Activated CD8-positive, alpha-beta memory T cell treated with anti-CD3 and anti-CD28 coated beads, Interleukin-2, amount 50 U/mL, for 48 hours (primary cell): ENCODE measurements at regions not wholly inside any gene's neighbourhood (a gene's known extent, or its start where the extent isn't known, plus 50 kb on each side); places are given as distances from the start of the nearest gene placed in this dataset.
"Not testable (repeated sequence)": the region's sequence is repeated elsewhere in the genome, so short reads cannot be mapped to it uniquely, and the experiment has no call there.

Source experiments
- DNase-seq: peaks from one replicate; pipeline ENCODE4 v3.0.0-alpha.2; 2020

DNA sequence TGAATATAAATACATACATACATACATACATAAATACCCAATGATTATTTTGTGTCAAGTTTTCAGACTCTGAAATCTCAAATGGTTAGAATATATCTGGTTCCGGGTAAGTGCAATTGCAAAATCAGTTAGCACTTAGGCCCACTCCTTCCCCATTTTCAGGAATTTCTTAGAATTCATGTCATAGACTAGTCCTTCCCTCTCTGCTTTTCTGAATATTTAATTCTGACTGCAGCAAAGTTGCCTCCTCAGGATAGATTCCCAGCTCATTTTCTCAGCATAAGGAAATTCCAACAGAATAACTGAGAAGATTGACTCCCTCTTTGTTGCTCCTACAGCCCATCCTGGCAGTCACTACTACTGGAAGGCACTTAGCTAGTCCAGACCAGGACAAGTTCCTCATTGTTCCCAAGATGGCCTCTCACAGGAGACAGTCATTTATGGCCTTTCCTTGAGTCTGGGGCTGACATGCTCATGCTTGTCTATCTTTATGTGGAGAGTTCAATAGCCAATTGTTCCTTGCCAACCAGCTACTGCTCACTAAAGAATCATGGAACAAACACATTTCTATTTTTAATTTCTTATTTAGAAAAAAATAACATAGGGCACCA is 142.9 kb upstream of the ITGB1 start:
- no peak for DNase-seq

DNA sequence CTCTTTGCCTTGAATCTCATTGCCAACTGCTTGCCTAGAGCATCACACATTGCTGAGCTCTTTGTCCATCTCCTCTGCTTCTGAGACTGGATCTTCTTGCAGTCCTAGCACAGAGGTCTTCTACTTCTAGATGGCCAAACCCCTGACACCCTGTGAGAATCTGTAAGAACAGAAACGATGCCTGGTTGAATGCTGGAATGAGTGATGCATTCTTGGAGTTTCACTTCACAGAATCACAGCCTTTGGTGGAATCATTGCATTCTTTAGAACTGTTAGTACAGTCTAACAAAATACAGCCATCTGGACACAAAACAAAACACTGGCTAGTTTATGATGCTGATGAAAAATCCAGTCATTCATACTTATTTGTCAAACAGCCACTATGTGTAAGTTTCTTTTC is 141.7 kb upstream of the ITGB1 start:
- no peak for DNase-seq

DNA sequence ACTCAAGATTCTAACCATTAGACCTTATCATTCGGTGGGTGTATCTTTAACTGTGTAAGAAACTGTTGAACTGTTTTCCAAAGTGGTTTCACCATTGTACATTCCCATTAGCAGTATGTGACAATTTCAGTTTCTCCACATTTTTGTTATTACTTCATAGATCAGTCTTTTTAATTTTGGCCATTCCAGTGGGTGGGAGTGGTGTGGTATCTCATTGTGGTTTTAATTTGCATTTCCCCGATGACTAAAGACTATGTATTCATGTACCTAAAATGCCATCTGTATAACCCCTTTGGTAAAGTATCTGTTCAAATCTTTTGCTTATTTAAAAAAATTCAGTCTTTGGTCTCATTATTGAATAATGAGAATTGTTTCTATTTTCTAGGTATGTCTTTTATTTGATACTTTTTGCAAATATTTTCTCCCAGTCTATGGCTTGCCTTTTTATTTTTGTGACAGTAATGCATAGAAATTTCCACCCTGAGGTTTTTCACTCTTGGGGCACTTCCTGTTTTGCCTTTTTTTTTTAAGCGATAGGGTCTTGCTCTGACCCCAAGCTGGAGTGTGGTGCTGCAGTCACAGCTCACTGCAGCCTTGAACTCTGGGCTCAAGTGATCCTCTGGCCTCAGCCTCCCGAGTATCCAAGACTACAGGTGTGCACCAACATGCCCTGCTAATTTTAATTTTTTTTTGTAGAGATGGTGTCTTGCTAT is 141.1 kb upstream of the ITGB1 start:
- DNase-seq, result no peak

DNA sequence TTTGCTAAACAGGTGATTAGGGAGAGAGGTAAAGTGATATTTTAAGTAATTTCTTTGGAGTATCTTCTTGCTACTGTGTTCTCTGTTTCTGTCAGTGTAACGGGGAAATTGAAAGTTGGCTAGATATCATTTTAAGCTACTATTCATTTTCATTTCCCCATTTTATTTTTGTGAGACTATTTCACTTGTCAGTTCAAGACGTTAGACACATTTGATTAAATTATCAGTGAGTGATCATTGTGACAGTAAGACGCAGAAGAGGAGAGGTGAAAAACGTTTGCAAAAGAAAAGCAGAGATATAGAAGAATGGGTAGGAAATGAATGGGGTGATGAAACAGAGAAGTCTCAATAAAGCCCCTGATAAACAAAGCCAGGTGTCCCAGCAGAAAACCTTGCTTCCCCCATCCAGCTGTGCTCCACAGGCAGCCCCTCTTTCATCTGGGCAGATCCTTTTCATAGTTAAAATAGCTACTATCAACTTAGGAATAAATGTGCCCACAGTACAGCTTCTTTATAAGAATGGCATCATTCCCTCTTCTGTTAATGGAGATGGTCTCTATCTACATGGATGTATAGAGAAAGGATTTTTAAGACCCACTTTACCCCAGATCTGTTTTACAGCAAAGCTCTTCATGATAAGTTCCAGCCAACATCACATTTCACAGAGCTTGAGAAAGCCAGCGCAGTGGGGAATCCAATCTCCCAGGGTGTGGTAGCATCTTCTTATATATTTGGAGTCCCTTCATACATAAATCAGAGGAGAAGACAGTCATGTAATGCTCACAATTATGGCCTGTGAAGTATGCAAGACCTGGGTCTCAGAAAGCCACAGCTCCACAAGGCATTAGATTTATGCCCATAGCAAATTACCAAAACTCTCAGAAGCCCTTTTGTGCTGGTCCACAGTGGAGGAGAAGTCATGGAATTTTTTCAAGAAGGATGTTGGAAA is 138.1 kb upstream of the ITGB1 start:
- DNase-seq, result no peak

DNA sequence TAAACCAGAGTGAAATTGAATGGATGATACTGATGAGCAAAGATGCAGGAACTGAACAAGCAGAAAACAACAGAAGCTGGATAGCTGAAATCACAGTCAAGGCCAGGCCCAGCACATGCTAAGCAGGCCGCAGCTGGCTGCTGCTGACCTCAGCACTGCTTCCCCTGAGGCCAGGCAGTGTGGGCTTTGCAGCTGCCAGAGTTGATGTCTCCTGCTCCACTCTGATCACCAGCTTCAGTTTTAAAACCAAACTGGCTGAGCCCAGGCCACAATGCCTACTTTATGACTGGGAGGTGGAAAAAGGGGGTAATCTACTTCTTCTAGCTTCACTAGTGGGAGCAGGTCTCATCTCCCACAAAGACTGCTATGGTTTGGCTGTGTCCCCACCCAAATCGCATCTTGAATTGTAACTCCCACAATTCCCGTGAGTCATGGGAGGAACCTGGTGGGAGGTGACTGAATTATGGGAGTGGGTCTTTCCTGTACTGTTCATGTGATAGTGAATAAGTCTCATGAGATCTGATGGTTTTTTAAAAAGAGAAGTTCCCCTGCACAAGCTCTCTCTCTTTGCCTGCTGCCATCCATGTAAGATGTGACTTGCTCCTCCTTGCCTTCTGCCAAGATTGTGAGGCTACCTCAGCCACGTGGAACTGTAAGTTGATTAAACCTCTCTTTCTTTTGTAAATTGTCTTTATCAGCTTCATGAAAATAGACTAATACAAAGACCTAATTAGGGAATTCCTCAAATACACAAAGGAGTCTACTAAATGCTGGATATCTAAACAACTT is 136.4 kb upstream of the ITGB1 start:
- no peak for DNase-seq

DNA sequence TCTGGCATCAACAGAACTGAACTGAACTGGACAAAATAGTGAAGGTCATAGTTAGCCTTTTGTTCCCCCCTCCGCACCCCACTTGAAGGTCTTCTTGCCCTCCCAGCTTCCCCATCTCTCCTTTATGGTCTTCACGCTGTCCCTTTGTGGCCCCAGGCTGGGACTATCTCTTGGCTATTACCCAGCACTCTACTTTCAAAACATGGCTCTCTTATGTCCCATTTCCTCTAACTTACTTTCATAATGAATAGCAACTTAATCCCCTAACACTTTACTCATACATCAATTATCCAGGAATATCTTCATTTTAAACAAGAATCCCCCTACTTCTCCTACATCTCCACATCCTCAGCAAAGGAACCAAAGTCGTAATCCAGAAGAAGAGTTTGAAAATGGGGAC is 135.3 kb upstream of the ITGB1 start:
- no peak for DNase-seq

DNA sequence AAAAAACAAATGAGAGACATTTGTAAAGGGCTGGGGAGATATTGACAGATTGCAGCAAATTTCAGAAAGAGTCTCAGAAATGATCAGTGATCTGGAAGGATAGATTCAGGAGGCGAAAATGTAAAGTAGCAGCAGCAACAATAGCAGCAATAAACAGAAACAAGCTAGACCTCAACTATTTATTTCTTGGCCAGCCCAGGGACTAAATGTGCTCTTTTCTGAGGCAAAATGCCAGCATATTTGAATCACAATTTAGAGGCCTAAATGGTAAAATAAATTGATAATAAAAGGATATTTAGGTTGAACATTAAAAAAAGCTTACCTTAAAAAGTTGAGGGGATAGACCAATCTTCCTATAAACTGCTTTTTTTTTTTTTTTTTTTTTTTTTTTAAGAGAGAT is 134.6 kb upstream of the ITGB1 start:
- no peak for DNase-seq

DNA sequence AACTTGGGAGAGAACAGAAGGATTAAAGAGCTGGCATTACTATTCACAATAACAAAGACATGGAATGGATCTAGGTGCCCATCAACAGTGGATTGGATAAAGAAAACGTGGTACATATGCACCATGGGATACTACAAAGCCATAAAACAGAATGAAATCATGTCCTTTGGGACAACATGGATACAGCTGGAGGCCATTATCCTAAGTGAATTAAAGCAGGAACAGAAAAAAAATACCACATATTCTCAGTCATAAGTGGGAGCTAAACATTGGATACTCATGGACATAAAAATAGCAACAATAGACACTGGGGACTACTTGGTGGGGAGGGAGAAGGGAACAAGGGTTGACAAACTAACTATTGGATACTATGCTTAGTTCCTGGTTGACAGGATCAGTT is 133.2 kb upstream of the ITGB1 start:
- DNase-seq, result no peak

DNA sequence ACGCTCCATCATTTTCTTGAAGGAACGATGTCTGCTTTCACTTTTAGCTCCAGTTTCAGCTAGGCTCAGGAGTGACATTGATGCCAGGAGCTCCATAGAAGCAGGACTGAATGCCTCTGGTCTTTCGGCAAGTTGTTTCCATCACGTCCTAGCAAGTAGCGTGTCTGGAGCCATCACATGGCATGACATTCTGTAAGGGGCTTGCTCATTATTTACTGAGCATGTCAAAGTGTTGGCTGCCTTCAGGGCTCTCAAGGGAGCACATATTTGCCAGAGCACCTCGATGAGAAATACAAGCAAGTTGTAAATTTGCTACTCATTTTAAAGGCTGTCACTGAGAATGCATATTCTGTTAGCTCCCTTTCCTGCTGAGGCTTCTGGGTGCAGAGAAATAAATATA is 131.0 kb upstream of the ITGB1 start:
- DNase-seq, result no peak

DNA sequence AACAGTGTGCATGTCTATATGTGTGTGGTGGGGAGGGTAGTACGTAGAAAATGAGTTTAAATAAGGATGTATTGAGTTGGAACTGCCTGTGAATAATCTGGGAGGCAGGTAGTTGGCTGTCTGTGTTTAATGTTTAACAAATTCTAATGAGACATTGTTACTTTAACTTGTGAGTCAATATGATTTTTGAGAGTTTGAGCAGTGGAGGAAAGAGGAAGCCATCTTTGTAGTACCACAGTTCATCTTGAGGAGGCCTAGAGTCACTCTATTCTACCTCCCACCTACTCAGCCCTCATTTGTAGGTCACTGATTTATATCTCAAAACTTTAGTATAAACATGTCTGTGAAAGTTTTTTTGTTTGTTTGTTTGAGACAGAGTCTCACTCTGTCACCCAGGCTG is 129.9 kb upstream of the ITGB1 start:
- DNase-seq, result no peak

DNA sequence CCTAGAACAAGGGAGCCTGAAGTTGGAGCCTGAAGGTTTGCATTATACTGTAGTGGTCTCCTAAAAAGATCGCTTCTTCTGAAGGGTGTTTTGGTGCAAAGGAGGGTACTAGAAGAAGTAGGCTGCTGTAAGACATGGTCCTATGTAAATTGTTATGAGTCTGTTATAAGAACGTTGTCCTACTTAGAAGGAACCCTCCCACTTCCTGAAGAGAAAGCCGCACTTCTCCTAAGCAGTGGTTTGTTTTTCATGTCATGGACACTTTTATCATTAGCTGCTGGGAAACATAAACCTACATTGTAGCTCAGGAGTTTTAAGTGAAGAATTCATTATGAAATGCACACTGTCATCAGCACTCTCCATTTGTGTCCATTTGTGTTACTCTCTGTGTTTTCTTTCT is 129.1 kb upstream of the ITGB1 start:
- no peak for DNase-seq

DNA sequence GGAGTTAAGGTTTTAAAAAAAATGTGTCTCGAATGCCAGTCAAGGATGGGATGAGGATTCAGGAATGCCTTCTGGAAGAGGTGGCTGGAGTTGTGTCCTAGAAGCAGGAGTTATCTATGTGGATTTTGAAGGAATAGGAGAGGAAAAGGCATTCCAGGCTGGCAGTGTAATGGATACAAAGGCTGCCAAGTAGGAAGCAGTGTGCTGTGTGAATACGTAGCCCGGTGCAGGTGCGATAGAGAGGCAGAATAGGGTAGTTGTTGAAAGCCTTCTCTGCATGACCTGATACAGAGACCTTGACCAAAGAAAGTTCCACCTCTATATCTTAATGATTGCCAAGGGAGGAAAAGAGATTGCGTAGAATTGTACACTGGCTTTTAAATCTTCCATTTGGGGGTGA is 128.1 kb upstream of the ITGB1 start:
- no peak for DNase-seq

DNA sequence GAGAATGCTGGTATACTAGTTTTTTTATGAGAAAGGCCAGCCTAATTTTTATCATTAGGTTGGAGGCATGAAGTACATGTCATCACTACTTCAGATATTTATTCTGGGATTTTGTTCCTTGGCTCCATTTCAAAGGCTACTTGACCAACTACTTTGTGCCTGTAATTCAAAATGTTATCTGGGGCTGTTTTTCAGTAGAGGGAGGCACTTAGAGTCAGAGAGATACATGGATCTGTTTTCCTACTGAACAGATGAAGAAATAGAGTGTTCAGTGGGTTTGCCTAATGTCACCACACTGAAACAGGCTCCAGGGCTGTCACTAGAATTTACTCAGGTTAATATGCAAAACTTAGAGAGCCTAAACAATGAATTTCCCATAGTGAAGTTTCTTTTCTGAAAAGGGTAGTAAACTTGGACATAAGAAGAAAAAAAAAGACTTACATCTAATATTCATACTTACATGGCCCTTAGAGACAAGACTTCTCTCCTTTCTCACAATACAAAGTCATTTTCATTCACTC is 127.3 kb upstream of the ITGB1 start:
- no peak for DNase-seq

DNA sequence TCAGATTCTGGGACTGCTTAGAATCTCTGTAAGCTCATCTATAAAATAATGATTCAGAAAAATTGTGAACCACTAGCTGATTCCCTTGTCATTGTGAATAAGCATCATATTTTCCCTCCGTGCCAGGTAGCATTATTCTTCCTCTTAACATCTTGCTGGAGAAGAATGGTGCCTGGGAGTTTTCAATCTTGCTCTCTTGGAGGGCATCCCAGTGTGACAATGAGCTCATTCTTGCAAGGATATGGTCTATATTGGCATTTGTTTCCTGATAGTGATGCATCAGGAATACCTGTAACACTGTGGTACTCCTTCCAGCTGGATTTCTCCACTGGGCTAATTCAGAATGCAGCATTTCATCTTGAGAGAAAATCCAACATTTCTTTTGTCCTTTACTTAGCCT is 126.4 kb upstream of the ITGB1 start:
- no peak for DNase-seq

DNA sequence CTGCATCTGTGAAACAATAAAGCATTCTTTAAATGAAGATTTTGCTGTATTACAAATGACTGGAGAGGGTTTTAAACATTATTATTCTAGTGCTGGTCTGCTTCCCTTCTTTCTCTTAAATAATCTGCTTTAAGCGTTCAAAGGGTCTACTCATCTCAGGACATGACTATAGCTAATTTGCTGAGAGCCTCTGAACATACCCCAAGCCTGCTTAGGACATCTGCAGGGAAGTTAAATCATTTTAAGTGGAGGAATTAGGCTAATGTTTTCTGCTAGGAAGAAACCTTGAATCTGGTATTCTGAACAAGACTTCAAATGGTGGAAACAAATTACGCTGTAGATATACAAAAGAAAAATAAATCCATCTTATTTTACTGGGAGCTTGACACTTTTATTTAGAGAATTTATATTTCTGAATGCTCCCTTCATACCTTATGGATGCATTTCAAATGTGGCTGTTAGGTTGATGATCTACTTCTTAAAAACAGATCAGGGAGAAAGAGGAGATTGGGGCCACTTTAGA is 124.4 kb upstream of the ITGB1 start:
- no peak for DNase-seq

DNA sequence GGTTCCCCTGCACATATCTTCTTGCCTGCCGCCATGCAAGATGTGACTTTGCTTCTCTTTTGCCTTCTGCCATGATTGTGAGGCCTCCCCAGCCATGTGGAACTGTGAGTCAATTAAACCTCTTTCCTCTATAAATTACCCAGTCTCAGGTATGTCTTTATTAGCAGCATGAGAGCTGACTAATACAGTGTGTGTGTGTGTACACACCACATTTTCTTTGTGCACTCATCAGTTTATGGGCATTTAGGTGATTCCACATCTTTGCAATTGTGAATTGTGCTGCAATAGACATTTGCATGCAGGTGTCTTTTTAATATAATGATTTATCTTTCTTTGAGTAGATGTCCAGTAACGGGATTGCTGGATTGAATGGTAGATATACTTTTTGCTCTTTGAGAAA is 122.4 kb upstream of the ITGB1 start:
- DNase-seq, result not testable (repeated sequence)

DNA sequence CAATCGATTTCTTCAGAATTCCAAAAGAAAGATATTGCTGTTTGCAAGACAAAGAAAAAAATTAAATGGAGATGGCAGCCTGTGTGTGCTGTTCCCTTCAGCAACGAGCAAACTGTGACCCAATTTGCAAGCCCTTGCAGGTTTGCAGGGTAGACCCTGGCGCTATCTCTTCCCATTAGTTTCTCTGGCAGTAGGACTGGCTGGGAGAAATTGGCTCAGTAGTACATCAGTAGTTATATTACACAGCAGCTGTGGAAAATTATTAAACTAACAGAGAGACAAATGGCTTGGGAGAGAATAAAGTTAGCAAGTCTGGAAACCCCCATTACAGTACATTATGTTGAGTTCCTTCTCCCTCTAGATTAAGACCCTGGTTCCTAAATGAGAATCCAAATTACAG is 116.4 kb upstream of the ITGB1 start:
- no peak for DNase-seq

DNA sequence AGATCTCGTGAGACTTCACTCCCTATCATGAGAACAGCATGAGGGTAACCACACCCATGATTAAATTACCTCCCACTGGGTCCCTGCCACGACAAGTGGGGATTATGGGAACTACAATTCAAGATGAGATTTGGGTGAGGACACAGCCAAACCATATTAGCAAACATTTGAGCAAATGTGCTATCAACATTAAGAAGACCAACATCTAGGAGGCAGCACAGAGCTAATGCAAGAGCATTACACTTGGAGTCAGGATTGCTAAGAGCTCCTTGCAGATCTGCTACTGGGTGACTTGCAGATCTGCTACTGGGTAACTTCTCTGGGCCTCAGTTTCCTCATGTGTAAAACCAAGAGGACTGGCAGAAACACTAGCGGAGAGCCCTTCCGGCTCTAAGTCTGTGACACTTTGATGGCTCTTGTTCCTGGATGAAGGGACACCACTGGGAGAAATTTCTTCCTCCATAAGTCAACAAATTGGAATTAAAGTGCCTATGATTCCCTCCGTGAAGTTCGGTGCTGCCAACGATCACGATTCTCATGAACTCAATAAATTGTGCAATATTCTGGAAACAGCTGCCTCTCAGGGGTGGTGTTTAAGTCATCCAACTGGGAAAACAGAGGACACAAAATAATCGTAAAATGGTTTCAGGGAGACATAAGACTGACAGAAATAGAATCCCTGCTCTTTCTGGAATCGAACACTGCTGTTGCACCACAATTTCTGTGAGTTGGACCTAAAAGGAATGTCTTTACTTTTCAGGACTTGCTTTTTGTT is 115.8 kb upstream of the ITGB1 start:
- DNase-seq, result no peak

DNA sequence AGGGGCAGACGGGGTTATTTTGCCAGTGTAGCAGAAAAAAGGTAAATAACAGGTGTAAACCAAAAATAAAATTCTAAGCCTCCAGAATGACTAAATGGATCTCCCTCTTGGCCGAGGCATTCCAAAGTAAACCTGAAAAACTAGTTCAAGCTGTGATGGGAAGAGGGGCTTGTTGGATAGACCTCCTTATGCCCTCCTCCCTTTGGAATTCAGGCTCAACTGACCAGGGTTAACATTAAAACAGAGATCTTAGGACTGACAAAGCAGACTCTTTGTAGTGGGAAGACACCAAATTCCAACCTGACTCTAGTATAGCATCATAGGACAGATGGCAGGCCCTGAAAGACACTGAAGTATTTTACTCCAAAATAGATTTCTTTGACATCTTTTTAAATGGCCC is 113.8 kb upstream of the ITGB1 start:
- no peak for DNase-seq

DNA sequence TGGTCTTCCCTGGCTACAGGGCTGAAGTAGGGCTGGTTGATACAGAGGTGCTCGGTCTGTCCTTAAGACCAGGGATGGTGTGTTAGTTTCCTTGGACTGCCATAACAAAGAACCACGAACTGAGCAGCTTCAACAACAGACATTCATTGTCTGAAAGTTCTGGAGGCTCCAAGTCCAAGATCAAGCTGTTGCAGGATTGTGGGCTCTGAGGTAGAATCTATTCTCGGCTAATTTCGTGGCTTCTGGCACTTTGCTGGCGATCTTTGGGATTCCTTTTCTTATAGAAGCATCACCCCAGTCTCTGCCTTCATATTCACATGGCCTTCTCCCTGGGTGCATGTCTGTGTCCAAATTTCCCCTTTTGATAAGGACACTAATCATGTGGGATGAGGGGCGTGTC is 112.1 kb upstream of the ITGB1 start:
- DNase-seq, result no peak

DNA sequence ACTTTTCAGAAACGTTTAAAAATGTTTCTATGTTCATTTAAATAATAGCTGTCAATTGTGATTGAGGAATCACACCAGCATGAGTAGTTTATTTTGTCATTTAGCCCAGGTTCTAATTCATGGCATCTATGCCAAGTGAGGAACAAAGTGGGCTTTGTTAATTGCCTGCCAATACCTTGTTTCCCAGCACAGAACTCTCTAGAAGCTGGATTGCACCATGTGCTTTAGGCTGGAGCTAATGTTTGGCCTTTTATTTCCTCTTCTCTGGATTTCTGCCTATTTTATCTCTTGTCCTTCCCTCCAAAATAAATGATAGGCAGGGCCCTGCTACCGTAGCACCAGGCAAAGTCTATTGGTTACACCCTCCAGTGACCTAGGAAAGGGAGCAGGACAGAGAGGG is 109.9 kb upstream of the ITGB1 start:
- no peak for DNase-seq

DNA sequence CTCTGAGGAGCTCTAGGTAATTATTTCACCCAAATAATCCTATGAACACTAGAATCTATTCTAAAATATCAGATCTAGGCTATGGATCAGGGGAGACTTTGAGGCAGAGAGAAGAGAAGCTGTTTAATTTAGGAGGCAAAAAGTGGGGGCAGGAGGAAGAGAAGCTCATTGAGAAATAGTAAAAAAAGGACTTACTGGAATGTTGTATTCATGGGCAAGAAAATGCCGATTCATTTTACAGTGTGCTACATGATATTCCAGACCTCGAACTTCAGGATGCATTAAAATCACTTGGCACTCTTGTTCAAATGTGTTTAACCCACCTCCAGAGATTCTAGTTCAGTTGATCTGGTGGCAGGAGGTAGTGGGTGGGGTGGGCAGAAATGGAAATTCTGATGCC is 109.5 kb upstream of the ITGB1 start:
- no peak for DNase-seq
